T follicular helper cell (primary cell): ENCODE measurements at regions not wholly inside any gene's neighbourhood (a gene's known extent, or its start where the extent isn't known, plus 50 kb on each side); places are given as distances from the start of the nearest gene placed in this dataset.

Experiments
- DNase-seq: peaks from one replicate; pipeline ENCODE4 v3.0.0-alpha.2; 2020; ENCODE audit warnings: low read depth

DNA sequence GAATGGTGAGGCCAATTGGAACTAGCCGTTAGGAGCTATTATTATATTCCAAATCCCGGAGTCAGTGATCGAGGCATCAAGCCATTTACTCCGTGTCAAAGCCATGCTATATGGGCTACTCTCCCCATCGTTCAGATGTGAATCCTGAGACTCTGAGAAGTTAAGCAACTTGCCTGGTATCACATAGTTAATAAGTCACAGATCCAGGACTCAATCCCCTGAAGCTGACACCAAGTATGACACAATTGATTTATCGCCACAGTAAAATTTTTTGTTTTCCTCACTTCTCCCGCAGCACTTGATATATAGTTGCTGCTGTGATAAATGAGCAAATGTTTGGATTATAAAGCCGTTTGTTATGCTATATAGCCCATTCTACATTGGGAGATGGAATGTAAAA, 50.8 kb upstream of the TSHZ2 start:
- DNase-seq: no peak

DNA sequence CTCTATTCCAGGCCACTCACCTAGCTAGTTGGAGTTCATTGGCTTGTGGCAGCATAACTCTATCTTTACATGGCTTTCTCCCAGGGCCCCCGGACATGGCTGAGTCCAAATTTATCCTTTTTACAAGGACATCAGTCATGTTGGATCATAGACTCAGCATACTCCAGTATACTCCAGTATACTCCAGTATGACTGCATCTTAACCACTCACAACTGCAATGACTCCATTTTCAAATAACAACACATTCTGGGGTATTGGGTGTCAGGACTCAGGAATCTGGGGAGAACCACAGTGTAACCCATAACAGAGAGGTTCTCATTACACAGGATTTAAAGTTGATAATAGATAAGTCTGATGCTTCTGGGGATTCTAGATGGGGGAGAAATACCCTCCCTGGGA, 53.8 kb upstream of the TSHZ2 start:
- DNase-seq: no peak

DNA sequence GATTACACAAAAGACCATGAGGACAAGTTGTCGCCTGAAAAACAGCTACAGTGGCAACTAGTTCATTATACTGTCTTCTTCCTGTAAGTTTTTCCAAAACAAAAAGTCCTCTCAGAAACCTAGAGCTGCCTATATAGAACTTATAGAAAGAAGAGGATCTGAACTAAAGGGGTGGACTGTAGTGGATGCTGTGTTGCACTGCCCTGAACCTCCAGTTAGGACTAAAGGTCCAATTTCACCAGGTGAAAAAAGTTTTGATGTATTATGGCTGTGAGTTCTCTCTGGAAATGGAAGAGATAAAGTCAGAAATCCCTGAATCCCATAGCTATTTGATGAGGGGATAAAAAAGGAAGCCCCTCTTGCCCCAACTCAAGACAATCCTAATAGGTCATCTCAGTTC, 56.6 kb upstream of the TSHZ2 start:
- DNase-seq: no peak

- DNase-seq: no peak
Measured at GRCh38 chr20:52914870-52915269, 57.3 kb upstream of the TSHZ2 start.

GRCh38 chr20:52913650-52914387, 58.3 kb upstream of the TSHZ2 start:
- no peak for DNase-seq

- DNase-seq: no peak
Measured at GRCh38 chr20:52905241-52905994, 66.7 kb upstream of the TSHZ2 start.

DNA sequence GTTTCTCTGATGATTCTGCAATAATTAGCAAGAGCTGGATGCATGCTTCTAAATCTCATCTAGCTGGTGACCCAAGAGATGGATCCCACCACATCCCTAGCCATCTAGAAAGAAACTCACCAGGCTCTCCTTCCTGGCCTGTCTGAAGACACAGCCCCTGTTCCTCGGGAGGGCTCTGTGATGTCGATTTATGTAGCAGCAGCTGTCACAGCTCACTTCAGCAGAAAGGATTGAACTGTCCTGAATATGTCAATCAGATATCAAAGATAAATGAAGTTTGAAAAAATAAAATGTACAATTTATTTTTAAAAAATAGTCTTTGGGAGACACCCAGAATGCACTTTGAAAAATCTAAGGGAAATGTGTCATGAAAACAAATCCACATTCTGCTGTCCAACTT, 67.3 kb upstream of the TSHZ2 start:
- DNase-seq: no peak

DNA sequence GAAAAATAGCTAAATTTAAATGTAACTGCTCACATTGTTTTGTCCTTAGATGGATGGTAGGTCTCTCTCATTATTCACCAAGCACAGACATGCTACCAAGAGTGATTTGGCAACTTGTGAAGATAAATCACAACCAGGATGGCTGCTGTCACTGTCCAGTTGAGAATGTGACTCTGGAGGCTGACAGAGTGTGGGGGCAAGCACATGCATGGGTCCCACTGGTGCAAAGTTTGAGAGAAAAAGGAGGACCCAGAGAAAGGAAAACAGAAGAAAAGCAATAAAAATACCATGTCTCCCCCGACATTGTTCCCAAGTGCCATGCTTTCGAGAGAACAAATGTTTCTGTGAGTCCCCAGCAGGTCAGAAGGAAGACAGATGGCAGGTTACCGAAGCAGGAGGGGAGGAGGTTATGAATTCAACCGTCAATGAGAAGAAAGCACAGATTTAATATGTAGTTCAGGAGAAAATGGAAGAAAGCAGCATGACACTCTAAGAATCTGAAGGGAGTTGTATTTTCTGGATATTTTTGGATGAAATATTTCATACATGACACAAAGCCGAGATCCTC, 73.0 kb upstream of the TSHZ2 start:
- no peak for DNase-seq

DNA sequence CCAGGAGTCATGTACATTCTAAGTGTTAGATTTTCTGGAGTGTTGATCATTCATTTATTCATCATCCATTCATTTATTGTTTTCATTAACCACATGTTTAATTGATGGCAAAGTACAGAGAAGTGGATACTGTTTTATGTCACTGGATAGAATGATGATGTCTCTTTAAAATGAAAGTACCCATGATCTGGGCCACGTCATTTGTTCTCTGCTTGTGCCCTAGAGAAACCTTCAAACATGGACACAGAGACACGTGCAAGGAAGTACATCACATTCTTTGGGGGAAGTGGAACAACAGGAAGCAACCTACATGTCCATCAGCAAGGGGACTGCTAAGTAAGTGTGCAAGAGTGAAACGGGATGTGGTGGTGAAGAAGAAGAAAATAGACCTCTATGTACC, 75.8 kb upstream of the TSHZ2 start:
- DNase-seq: no peak

GRCh38 chr20:52895701-52896100, 76.5 kb upstream of the TSHZ2 start:
- DNase-seq: no peak

- DNase-seq: no peak
Measured at GRCh38 chr20:52895235-52895634, 76.9 kb upstream of the TSHZ2 start.

DNA sequence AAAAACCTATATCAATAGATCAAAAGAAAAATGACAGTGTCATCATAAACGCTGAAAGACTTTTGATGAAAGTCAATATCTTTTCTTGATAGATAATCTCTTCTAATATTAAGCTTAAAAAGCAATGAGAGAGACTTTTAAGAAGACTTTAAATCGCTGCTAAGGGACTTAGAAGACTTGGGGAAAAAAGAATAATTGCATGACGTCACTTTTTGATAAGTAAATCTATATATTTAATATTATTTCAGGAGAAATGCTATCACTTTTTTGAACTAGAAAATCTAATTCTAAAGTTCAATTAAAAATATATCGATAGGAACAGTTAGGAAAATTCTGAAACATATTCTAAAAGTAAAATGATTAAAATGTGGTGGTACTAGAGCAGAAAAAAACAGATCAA, 78.7 kb upstream of the TSHZ2 start:
- DNase-seq: no peak

DNA sequence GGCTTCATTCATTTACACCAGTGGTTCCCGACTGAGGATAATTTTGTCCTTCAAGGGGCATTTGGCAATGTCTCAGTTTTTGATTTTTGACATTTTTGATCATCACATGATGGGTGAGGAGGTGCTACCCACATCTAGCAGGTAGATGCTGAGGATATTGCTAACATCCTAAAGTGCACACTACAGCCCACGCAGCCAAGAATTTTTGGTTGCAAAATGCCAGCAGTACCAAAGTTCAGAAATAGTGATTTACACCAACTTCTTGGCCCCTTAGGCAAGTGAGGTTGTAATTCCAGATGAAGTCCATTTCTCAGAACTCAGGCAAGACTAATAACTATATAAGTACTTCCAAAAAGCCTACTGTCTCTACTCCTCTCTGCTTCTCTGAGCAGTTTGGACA, 80.1 kb upstream of the TSHZ2 start:
- DNase-seq: no peak

GRCh38 chr20:52890130-52890529, 82.0 kb upstream of the TSHZ2 start:
- no peak for DNase-seq

- DNase-seq: no peak
Measured at GRCh38 chr20:52889225-52889624, 82.9 kb upstream of the TSHZ2 start.

DNA sequence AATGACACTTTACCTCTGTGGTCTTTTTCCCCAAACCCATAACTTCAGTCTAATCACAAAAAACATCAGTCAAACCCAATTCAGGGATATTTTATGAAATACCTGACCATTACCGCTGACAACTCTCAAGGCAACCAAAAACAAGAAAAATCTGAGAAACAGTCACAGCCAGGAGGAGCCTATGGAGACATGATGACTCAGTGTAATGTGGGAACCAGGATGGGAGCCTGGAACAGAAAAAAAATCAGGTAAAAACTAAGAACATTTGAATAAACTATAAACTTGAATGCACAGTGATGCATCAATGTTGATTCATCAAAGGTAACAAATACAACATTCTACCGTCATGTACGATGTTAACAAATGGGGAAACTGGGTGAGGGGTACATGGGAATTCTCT, 84.1 kb upstream of the TSHZ2 start:
- DNase-seq: no peak

GRCh38 chr20:52880997-52881396, 91.2 kb upstream of the TSHZ2 start:
- no peak for DNase-seq

GRCh38 chr20:52880259-52880658, 91.9 kb upstream of the TSHZ2 start:
- no peak for DNase-seq

GRCh38 chr20:52874241-52874640, 97.9 kb upstream of the TSHZ2 start:
- DNase-seq: no peak

GRCh38 chr20:52869698-52870501, 102.3 kb upstream of the TSHZ2 start:
- DNase-seq: no peak

DNA sequence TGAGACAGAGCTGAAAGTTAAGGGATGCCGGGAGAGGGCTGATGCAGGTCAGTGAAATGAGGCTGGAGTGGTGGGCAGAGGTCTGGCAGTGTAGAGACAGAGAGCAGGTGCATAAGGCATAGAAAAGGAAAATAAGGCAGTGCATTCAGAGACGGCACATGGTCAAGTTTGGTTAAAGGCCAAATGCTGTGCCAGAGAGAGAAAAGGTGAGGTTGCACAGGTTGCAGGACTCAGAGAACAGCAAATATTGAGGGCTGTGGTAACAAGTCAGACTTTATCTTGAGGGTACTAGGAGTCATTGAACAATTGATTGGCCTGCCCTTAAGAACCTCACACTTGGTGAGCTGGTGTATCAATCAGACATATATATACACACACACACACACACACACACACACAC, 102.9 kb upstream of the TSHZ2 start:
- DNase-seq: no peak

DNA sequence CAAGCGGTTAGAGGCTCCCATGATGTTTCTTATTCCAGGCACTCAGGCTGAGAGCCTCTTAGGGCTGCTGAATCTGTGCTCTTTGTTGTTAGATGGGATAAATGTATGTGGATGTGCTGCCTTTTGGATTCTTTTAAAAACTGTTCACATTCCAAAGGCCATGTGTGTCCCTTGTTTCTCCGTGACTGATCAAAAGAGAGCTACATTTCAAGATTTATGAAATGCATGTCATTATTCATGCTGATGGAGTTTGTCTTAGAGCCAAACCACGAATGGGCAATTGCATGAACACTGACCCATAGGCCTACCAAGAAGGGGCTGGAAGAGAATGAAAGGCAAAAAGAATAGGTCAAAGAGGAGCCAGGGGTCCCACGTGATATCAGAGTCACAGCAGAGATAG, 104.9 kb upstream of the TSHZ2 start:
- no peak for DNase-seq
